IMR-90 (cell line): ENCODE measurements at regions not wholly inside any gene's neighbourhood (a gene's known extent, or its start where the extent isn't known, plus 50 kb on each side); places are given as distances from the start of the nearest gene placed in this dataset.

Experiments used
- CEBPB ChIP-seq: IDR thresholded peaks from 2 replicates; pipeline ENCODE4 v1.6.1; 2012; ENCODE audit warnings: low read depth, low read length, improper control_type of control experiment
- CTCF ChIP-seq: conservative IDR thresholded peaks from 2 replicates; pipeline ENCODE4 v1.5.1; 2012; ENCODE audit warnings: mild to moderate bottlenecking, low read depth, low read length, improper control_type of control experiment
- MXI1 ChIP-seq: IDR thresholded peaks from 2 replicates; pipeline ENCODE4 v1.6.1; 2012; ENCODE audit warnings: low read depth, mild to moderate bottlenecking, low read length, moderate library complexity, borderline replicate concordance
- POLR2A ChIP-seq: IDR thresholded peaks from 2 replicates; pipeline ENCODE4 v1.6.1; 2012; ENCODE audit warnings: mild to moderate bottlenecking, low read depth, low read length
- RAD21 ChIP-seq: IDR thresholded peaks from 2 replicates; pipeline ENCODE4 v1.6.1; 2012; ENCODE audit warnings: low read length, improper control_type of control experiment
- RCOR1 ChIP-seq: IDR thresholded peaks from 2 replicates; pipeline ENCODE4 v1.6.1; 2012; ENCODE audit warnings: mild to moderate bottlenecking, low read length, improper control_type of control experiment; ENCODE audit not compliant: insufficient replicate concordance
- RFX5 ChIP-seq: IDR thresholded peaks from 2 replicates; pipeline ENCODE4 v1.8.0; 2012; ENCODE audit warnings: low read depth, mild to moderate bottlenecking, low read length, moderate library complexity
- USF2 ChIP-seq: fragments of 150-350 bp; IDR thresholded peaks from 2 replicates; pipeline ENCODE4 v1.6.1; 2017; ENCODE audit warnings: mild to moderate bottlenecking, antibody characterized with exemption, low read length, low read depth

- no peak for TF ChIP-seq CTCF
- TF ChIP-seq POLR2A: no peak
- no peak for TF ChIP-seq RFX5
- no peak for TF ChIP-seq USF2
- no peak for TF ChIP-seq RAD21
- TF ChIP-seq CEBPB: no peak
- TF ChIP-seq MXI1: no peak
- TF ChIP-seq RCOR1: no peak
These were observed 84.9 kb downstream of the INHBA start for GRCh38 chr7:41617987-41618386.
